SK-N-SH treated with all-trans-retinoic acid at 6 μM for 48 hours (cell line): ENCODE measurements at regions not wholly inside any gene's neighbourhood (a gene's known extent, or its start where the extent isn't known, plus 50 kb on each side); places are given as distances from the start of the nearest gene placed in this dataset.

Experiments
- ATAC-seq: fragments of 200-7000 bp; cut with Tn5 transposase; 3 replicates; pipeline ENCODE4 v1.9.1; 2020; ENCODE audit warnings: mild to moderate bottlenecking, moderate library complexity
- ARNTL ChIP-seq: fragments of 450-650 bp; formaldehyde crosslinking; IDR thresholded peaks from 2 replicates; pipeline ENCODE4 v1.5.0; 2020; ENCODE audit warnings: low read depth, mild to moderate bottlenecking, moderate library complexity, borderline replicate concordance
- BACH2 ChIP-seq: fragments of 250-450 bp; sonication (Bioruptor Pico); IDR thresholded peaks from 2 replicates; pipeline ENCODE4 v1.9.0; 2021; ENCODE audit warnings: mild to moderate bottlenecking, borderline replicate concordance
- CSDC2 ChIP-seq: fragments of 250-450 bp; sonication (Bioruptor Pico); IDR thresholded peaks from 2 replicates; pipeline ENCODE4 v1.5.0; 2020; ENCODE audit warnings: mild to moderate bottlenecking, moderate library complexity
- ESRRG ChIP-seq: fragments of 250-450 bp; sonication (Bioruptor Pico); IDR thresholded peaks from 2 replicates; pipeline ENCODE4 v1.6.1; 2021; ENCODE audit warnings: mild to moderate bottlenecking
- GLIS3 ChIP-seq: fragments of 250-450 bp; sonication (Bioruptor Pico); IDR thresholded peaks from 2 replicates; pipeline ENCODE4 v1.5.0; 2020; ENCODE audit warnings: mild to moderate bottlenecking, moderate library complexity
- ISL1 ChIP-seq: fragments of 250-450 bp; sonication (Bioruptor Pico); IDR thresholded peaks from 2 replicates; pipeline ENCODE4 v2.1.2; 2022; ENCODE audit warnings: mild to moderate bottlenecking, moderate library complexity
- OSR1 ChIP-seq: fragments of 250-450 bp; sonication (Bioruptor Pico); IDR thresholded peaks from 2 replicates; pipeline ENCODE4 v1.8.0; 2022; ENCODE audit warnings: moderate library complexity, mild to moderate bottlenecking, inconsistent platforms
- PPARA ChIP-seq: fragments of 250-450 bp; sonication (Bioruptor Pico); IDR thresholded peaks from 2 replicates; pipeline ENCODE4 v1.5.0; 2020; ENCODE audit warnings: mild to moderate bottlenecking, borderline replicate concordance
- RARB ChIP-seq: fragments of 250-450 bp; sonication (Bioruptor Pico); IDR thresholded peaks from 2 replicates; pipeline ENCODE4 v1.8.0; 2021; ENCODE audit warnings: mild to moderate bottlenecking, moderate library complexity
- SNAI2 ChIP-seq: fragments of 250-450 bp; sonication (Bioruptor Pico); IDR thresholded peaks from 2 replicates; pipeline ENCODE4 v1.5.0; 2020; ENCODE audit warnings: mild to moderate bottlenecking, moderate library complexity
- TCF4 ChIP-seq: fragments of 250-450 bp; sonication (Bioruptor Pico); IDR thresholded peaks from 2 replicates; pipeline ENCODE4 v1.8.0; 2021; ENCODE audit warnings: mild to moderate bottlenecking, moderate library complexity, borderline replicate concordance
- TOX ChIP-seq: fragments of 250-450 bp; sonication (Bioruptor Pico); IDR thresholded peaks from 2 replicates; pipeline ENCODE4 v1.8.0; 2021; ENCODE audit warnings: mild to moderate bottlenecking, moderate library complexity, borderline replicate concordance
- TSHZ2 ChIP-seq: fragments of 250-450 bp; sonication (Bioruptor Pico); IDR thresholded peaks from 2 replicates; pipeline ENCODE4 v1.5.0; 2020; ENCODE audit warnings: mild to moderate bottlenecking, moderate library complexity
- ZC3H10 ChIP-seq: fragments of 250-450 bp; sonication (Bioruptor Pico); IDR thresholded peaks from 2 replicates; pipeline ENCODE4 v1.5.1; 2021; ENCODE audit warnings: mild to moderate bottlenecking, moderate library complexity
- ZFP3 ChIP-seq: fragments of 250-450 bp; sonication (Bioruptor Pico); IDR thresholded peaks from 2 replicates; pipeline ENCODE4 v1.5.0; 2020; ENCODE audit warnings: mild to moderate bottlenecking, moderate library complexity
- ZFP30 ChIP-seq: fragments of 450-650 bp; formaldehyde crosslinking; IDR thresholded peaks from 2 replicates; pipeline ENCODE4 v1.5.0; 2022; ENCODE audit warnings: mild to moderate bottlenecking, moderate library complexity
- ZNF565 ChIP-seq: fragments of 450-650 bp; formaldehyde crosslinking; conservative IDR thresholded peaks from 2 replicates; pipeline ENCODE4 v1.5.0; 2020; ENCODE audit warnings: low read depth, mild to moderate bottlenecking, moderate library complexity
- ZNF70 ChIP-seq: fragments of 450-650 bp; formaldehyde crosslinking; IDR thresholded peaks from 2 replicates; pipeline ENCODE4 v1.5.0; 2020; ENCODE audit warnings: mild to moderate bottlenecking, moderate library complexity
- ZNF8 ChIP-seq: fragments of 450-650 bp; formaldehyde crosslinking; IDR thresholded peaks from 2 replicates; pipeline ENCODE4 v1.5.0; 2020; ENCODE audit warnings: mild to moderate bottlenecking, moderate library complexity
- TF ChIP-seq, protein P1 (sequence below): fragments of 250-450 bp; sonication (Bioruptor Pico); IDR thresholded peaks from 2 replicates; pipeline ENCODE4 v1.8.0; 2020; ENCODE audit warnings: mild to moderate bottlenecking, moderate library complexity, borderline replicate concordance
- TF ChIP-seq, protein P2 (sequence below): fragments of 250-450 bp; sonication (Bioruptor Pico); IDR thresholded peaks from 2 replicates; pipeline ENCODE4 v1.5.1; 2021; ENCODE audit warnings: mild to moderate bottlenecking, moderate library complexity
- TF ChIP-seq, protein P3 (sequence below): fragments of 250-450 bp; sonication (Bioruptor Pico); IDR thresholded peaks from 2 replicates; pipeline ENCODE4 v1.5.1; 2020; ENCODE audit warnings: low read depth, mild to moderate bottlenecking, moderate library complexity

DNA sequence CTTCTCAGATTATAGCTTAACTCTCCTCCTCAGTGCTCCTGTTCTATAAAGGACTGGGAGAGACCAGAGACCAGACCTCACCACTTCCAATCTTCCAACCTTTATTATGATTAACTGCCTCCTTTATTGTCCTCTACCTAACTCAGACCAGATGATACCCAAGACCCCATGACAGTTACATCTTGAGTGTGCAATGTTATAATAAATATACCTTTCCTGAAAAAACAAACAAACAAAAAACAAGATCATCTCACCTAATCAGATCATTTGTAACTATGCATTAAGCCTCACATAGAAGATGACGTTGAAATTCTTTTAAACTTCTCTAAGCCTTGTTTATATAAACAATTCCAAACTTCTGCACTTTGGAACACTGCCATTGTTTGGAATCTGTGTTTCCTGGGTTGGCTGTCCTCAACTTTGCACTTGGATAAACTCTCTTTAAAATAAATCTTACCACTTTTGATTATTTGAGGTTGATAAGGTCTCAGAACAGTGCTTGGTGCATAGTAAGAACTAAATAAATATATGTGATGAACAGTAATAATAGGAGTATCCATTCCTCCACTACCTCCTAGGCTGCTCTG is 342.7 kb downstream of the TDRD15 start:
- no peak for TF ChIP-seq ISL1 (CRISPR knock-in tag)
- ATAC-seq, result no peak

- TF ChIP-seq BACH2 (CRISPR knock-in tag) (no peak), ZNF565 (CRISPR knock-in tag) (no peak), ESRRG (CRISPR knock-in tag) (no peak), OSR1 (no peak)
- ATAC-seq, result no peak
Observed at GRCh38 chr2:21467280-21467818, 343.6 kb downstream of the TDRD15 start.

DNA sequence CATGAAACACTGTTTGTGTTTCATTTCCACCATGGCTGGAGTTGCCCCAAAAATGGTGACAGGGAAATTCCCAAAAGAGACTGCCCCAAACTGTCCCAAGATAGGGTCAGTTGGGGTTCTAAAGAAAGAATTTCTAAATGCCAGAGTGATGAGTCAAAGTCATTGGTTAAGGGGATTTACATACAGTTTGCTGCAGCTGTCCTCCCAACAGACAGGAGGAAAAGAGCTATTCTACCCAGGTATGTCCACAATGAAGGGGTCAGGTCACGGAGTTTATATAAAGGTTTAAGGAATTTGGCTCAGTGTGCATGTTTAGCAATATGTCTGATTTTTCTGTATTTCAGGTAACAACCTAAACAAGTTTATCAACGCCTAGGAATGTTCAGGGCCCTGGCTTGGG is 344.1 kb downstream of the TDRD15 start:
- TF ChIP-seq ARNTL (CRISPR knock-in tag), result no peak
- no peak for TF ChIP-seq ZNF8 (CRISPR knock-in tag)
- TF ChIP-seq, protein P1, sequence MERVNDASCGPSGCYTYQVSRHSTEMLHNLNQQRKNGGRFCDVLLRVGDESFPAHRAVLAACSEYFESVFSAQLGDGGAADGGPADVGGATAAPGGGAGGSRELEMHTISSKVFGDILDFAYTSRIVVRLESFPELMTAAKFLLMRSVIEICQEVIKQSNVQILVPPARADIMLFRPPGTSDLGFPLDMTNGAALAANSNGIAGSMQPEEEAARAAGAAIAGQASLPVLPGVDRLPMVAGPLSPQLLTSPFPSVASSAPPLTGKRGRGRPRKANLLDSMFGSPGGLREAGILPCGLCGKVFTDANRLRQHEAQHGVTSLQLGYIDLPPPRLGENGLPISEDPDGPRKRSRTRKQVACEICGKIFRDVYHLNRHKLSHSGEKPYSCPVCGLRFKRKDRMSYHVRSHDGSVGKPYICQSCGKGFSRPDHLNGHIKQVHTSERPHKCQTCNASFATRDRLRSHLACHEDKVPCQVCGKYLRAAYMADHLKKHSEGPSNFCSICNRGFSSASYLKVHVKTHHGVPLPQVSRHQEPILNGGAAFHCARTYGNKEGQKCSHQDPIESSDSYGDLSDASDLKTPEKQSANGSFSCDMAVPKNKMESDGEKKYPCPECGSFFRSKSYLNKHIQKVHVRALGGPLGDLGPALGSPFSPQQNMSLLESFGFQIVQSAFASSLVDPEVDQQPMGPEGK, result no peak
- TF ChIP-seq TSHZ2 (CRISPR knock-in tag), result no peak
- TF ChIP-seq, protein P2, sequence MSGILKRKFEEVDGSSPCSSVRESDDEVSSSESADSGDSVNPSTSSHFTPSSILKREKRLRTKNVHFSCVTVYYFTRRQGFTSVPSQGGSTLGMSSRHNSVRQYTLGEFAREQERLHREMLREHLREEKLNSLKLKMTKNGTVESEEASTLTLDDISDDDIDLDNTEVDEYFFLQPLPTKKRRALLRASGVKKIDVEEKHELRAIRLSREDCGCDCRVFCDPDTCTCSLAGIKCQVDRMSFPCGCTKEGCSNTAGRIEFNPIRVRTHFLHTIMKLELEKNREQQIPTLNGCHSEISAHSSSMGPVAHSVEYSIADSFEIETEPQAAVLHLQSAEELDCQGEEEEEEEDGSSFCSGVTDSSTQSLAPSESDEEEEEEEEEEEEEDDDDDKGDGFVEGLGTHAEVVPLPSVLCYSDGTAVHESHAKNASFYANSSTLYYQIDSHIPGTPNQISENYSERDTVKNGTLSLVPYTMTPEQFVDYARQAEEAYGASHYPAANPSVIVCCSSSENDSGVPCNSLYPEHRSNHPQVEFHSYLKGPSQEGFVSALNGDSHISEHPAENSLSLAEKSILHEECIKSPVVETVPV (CRISPR knock-in tag), result no peak
- no peak for TF ChIP-seq CSDC2 (CRISPR knock-in tag)
- TF ChIP-seq TCF4 (CRISPR knock-in tag), result no peak
- no peak for TF ChIP-seq OSR1
- TF ChIP-seq ZFP30 (CRISPR knock-in tag), result no peak
- TF ChIP-seq TOX, result no peak
- no peak for TF ChIP-seq PPARA
- TF ChIP-seq ESRRG (CRISPR knock-in tag), result no peak
- TF ChIP-seq ZC3H10 (CRISPR knock-in tag), result no peak
- no peak for TF ChIP-seq ZFP3
- no peak for ATAC-seq

- ATAC-seq, result no peak
- no peak for TF ChIP-seq ESRRG (CRISPR knock-in tag)
- TF ChIP-seq ZFP3, result no peak
- TF ChIP-seq, protein P3, sequence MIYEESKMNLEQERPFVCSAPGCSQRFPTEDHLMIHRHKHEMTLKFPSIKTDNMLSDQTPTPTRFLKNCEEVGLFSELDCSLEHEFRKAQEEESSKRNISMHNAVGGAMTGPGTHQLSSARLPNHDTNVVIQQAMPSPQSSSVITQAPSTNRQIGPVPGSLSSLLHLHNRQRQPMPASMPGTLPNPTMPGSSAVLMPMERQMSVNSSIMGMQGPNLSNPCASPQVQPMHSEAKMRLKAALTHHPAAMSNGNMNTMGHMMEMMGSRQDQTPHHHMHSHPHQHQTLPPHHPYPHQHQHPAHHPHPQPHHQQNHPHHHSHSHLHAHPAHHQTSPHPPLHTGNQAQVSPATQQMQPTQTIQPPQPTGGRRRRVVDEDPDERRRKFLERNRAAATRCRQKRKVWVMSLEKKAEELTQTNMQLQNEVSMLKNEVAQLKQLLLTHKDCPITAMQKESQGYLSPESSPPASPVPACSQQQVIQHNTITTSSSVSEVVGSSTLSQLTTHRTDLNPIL (CRISPR knock-in tag), result no peak
- no peak for TF ChIP-seq ZNF8 (CRISPR knock-in tag)
- no peak for TF ChIP-seq GLIS3
- TF ChIP-seq TSHZ2 (CRISPR knock-in tag), result no peak
- no peak for TF ChIP-seq TCF4 (CRISPR knock-in tag)
- TF ChIP-seq, protein P2 (CRISPR knock-in tag), result no peak
- TF ChIP-seq SNAI2 (CRISPR knock-in tag), result no peak
- TF ChIP-seq RARB (CRISPR knock-in tag), result no peak
- no peak for TF ChIP-seq ZNF70 (CRISPR knock-in tag)
- no peak for TF ChIP-seq ZFP30 (CRISPR knock-in tag)
- TF ChIP-seq, protein P1, result no peak
- no peak for TF ChIP-seq TOX
- TF ChIP-seq ISL1 (CRISPR knock-in tag), result no peak
- TF ChIP-seq ZC3H10 (CRISPR knock-in tag), result no peak
- no peak for TF ChIP-seq CSDC2 (CRISPR knock-in tag)
- no peak for TF ChIP-seq ZNF565 (CRISPR knock-in tag)
Observed at GRCh38 chr2:21468624-21469023, 344.9 kb downstream of the TDRD15 start.
